Osteoblast (primary cell): ENCODE measurements at regions not wholly inside any gene's neighbourhood (a gene's known extent, or its start where the extent isn't known, plus 50 kb on each side); places are given as distances from the start of the nearest gene placed in this dataset.

Experiments used
- DNase-seq: peaks from one replicate; pipeline ENCODE4 v3.0.0; 2011; ENCODE audit warnings: low spot score, mixed read lengths; ENCODE audit not compliant: insufficient read length; ENCODE audit errors: missing footprints
- H2AFZ ChIP-seq: 2 replicates; pipeline ENCODE4 v1.6.0; 2011; ENCODE audit warnings: mild to moderate bottlenecking, low read length
- H3K27ac ChIP-seq: 2 replicates; pipeline ENCODE4 v1.5.1; 2011; ENCODE audit warnings: mild to moderate bottlenecking, low read depth, low read length, moderate library complexity
- H3K27me3 ChIP-seq: 2 replicates; pipeline ENCODE4 v1.6.0; 2012; ENCODE audit warnings: mild to moderate bottlenecking, control low read depth, inconsistent platforms, low read length, moderate library complexity; ENCODE audit not compliant: insufficient read depth
- H3K36me3 ChIP-seq: 2 replicates; pipeline ENCODE4 v1.5.1; 2011; ENCODE audit warnings: mild to moderate bottlenecking, low read length, control low read depth, moderate library complexity; ENCODE audit not compliant: insufficient read depth
- H3K4me1 ChIP-seq: 2 replicates; pipeline ENCODE4 v1.5.1; 2011; ENCODE audit warnings: mild to moderate bottlenecking, low read length, control low read depth, moderate library complexity; ENCODE audit not compliant: insufficient read depth
- H3K4me2 ChIP-seq: 2 replicates; pipeline ENCODE4 v1.6.0; 2011; ENCODE audit warnings: mild to moderate bottlenecking, low read length; ENCODE audit not compliant: insufficient read depth
- H3K4me3 ChIP-seq: fragments of 200-600 bp; sonication (generic); 3 replicates; pipeline ENCODE4 v1.5.1; 2012; ENCODE audit warnings: mild to moderate bottlenecking, low read length, inconsistent platforms; ENCODE audit not compliant: insufficient read depth
- H3K79me2 ChIP-seq: 2 replicates; pipeline ENCODE4 v1.6.0; 2012; ENCODE audit warnings: mild to moderate bottlenecking, low read length, control low read depth, inconsistent platforms; ENCODE audit not compliant: insufficient read depth
- H3K9me3 ChIP-seq: 2 replicates; pipeline ENCODE4 v1.5.1; 2011; ENCODE audit warnings: low read depth, low read length, control low read depth
- H4K20me1 ChIP-seq: 2 replicates; pipeline ENCODE4 v1.6.0; 2012; ENCODE audit warnings: mild to moderate bottlenecking, low read length, control low read depth; ENCODE audit not compliant: insufficient read depth
- CTCF ChIP-seq: IDR thresholded peaks from 2 replicates; pipeline ENCODE4 v1.5.1; 2011; ENCODE audit warnings: mild to moderate bottlenecking, low read depth, low read length, moderate library complexity; ENCODE audit errors: extremely low read depth

GRCh38 chr18:45437366-45437765 lies 177.9 kb upstream of the SLC14A2 start:
- DNase-seq = no peak
- Histone ChIP-seq H4K20me1 (no peaks in the 10 kb centered on the region), H3K4me3 (no peak overlapping the region), H3K4me2 (no peak overlapping the region), H3K27ac (no peak overlapping the region), H2AFZ (no peak overlapping the region), H3K27me3 (no peaks in the 10 kb centered on the region), H3K4me1 (no peaks in the 10 kb centered on the region), H3K79me2 (no peaks in the 10 kb centered on the region), H3K36me3 (no peaks in the 10 kb centered on the region), H3K9me3 (no peaks in the 10 kb centered on the region)
- TF ChIP-seq CTCF = no peak

DNA sequence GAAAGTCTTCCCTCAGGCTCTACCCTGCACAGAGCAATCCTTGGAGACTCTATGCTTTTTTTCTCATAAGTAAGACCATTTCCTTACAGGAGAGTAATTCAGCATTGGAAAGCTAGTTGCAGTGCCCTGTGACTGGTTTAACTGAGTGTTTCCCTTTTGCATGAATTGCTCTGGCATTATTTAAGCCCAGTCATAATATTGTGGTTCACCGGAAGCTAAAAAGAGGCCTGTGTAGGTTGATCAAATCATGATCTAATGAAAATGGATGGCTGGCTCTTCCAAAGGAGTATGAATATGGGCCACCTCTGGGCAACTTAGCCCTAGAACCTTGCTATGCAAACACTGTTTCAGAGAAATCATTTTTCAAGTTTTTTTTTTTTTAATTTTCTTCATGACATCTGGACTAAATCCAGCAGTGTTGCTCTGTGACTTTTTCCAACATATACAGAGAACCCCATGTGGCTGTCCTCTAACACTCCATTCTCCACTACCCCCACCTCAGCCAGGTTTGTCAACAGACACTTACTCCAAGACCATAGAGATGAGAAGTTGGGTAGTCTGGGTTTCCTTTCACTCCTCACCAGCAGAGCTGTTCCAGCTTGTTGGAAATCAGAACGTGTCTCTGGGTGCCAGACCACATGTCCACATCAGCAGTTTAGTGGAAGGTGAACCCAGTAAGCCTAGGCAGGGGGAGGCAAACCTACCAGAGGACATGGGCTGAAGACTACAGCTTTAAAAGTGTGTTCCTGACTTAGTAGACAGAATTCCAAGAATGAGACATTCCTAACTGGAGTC lies 175.2 kb upstream of the SLC14A2 start:
- peak; percentile 63 for DNase-seq
- H3K9me3 ChIP-seq = no peaks in the 10 kb centered on the region
- TF ChIP-seq CTCF = no peak

DNA sequence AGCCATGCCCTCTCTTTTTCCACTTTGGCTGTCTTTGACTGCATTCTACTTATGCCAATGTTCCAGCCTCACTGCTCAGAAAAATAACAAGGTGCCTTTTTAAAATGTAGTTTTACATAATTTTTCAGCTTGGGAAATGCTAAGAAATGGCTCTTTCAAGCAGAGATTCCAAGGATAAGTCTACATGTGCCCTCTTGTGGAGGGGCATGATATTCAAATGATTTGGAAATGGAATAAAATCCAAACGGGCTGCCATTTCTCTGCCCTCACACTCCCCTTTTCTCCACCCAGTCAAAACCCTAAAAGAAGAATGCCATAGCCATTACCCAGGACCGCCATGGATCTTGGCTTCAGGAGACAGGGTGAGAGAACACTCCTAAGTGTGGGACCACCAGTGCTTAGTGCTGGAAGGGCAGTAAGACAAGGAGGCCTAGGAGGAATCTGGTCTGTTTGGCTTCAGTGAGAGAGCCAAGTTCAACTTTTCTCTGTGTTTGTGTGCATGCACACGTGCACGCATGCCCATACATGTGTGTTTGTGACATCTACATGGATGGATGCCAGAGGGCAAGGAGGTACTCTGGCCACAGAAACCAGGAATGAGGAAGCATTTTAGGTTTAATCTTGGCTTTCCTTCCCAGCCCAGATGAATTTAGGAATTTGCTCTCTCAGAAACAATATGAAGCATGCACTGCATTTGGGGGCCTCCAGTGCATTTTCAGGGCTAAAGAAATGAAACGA lies 174.0 kb upstream of the SLC14A2 start:
- Histone ChIP-seq H3K36me3 (no peaks in the 10 kb centered on the region), H3K4me2 (no peak overlapping the region), H3K9me3 (no peaks in the 10 kb centered on the region), H2AFZ (no peak overlapping the region), H3K27ac (no peak overlapping the region), H3K79me2 (no peaks in the 10 kb centered on the region), H3K4me1 (no peaks in the 10 kb centered on the region), H3K27me3 (peaks cover 4% of the 10 kb centered on the region), H4K20me1 (no peaks in the 10 kb centered on the region), H3K4me3 (no peak overlapping the region)
- peak; percentile 54 for TF ChIP-seq CTCF
- no peak for DNase-seq

More for the DNA sequence above, 175.2 kb upstream of the SLC14A2 start:
- no peak overlapping the region for H2AFZ ChIP-seq
- H3K4me3 ChIP-seq = no peak overlapping the region
- H4K20me1 ChIP-seq = no peaks in the 10 kb centered on the region
- H3K79me2 ChIP-seq = no peaks in the 10 kb centered on the region
- H3K4me2 ChIP-seq = no peak overlapping the region
- no peaks in the 10 kb centered on the region for H3K36me3 ChIP-seq
- no peaks in the 10 kb centered on the region for H3K27me3 ChIP-seq
- H3K27ac ChIP-seq = no peak overlapping the region
- H3K4me1 ChIP-seq = no peaks in the 10 kb centered on the region

GRCh38 chr18:45444040-45444439 lies 171.2 kb upstream of the SLC14A2 start:
- Histone ChIP-seq H3K36me3 (no peaks in the 10 kb centered on the region), H3K4me1 (no peaks in the 10 kb centered on the region), H3K9me3 (no peaks in the 10 kb centered on the region), H2AFZ (no peak overlapping the region), H3K27me3 (peaks cover 4% of the 10 kb centered on the region), H4K20me1 (no peaks in the 10 kb centered on the region), H3K4me3 (no peak overlapping the region), H3K79me2 (no peaks in the 10 kb centered on the region), H3K27ac (no peak overlapping the region), H3K4me2 (no peak overlapping the region)
- no peak for DNase-seq
- no peak for TF ChIP-seq CTCF
